Stimulated activated CD8-positive, alpha-beta memory T cell treated with anti-CD3 and anti-CD28 coated beads, Interleukin-2, amount 100 ng/mL, for 1 hour (primary cell): ENCODE measurements at regions not wholly inside any gene's neighbourhood (a gene's known extent, or its start where the extent isn't known, plus 50 kb on each side); places are given as distances from the start of the nearest gene placed in this dataset.

Experiments used
- DNase-seq, 2 donors: peaks; one replicate each; pipeline ENCODE4 v3.0.0-alpha.2; 2020; ENCODE audit warnings: low read depth in 2 of 2

GRCh38 chr1:235027076-235027861, 101.4 kb downstream of the TOMM20 start:
- DNase-seq = no peak

DNA sequence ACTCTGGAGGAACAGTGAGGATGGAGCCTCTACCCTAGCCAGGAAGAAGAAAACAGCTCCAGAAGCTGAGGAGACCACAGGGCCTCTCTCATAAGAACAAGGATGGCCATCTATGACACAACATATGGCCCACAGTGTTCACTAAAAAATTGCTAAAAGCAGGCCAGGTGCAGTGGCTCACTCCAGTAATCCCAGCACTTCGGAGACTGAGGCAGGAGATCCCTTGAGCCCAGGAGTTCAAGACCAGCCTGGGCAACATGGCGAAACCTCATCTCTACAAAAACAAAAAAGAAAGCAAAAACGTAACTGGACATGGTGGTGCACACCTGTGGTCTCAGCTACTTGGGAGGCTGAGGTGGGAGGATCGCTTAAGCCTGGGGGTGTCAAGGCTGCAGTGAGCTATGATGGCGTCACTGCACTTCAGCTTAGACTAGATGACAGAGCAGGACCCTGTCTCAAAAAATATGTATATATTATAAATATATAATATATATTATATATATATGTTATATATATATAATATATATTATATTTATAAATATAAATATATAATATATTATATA, 103.1 kb downstream of the TOMM20 start:
- DNase-seq = no peak

GRCh38 chr1:235024711-235025421, 103.8 kb downstream of the TOMM20 start:
- no peak for DNase-seq

DNA sequence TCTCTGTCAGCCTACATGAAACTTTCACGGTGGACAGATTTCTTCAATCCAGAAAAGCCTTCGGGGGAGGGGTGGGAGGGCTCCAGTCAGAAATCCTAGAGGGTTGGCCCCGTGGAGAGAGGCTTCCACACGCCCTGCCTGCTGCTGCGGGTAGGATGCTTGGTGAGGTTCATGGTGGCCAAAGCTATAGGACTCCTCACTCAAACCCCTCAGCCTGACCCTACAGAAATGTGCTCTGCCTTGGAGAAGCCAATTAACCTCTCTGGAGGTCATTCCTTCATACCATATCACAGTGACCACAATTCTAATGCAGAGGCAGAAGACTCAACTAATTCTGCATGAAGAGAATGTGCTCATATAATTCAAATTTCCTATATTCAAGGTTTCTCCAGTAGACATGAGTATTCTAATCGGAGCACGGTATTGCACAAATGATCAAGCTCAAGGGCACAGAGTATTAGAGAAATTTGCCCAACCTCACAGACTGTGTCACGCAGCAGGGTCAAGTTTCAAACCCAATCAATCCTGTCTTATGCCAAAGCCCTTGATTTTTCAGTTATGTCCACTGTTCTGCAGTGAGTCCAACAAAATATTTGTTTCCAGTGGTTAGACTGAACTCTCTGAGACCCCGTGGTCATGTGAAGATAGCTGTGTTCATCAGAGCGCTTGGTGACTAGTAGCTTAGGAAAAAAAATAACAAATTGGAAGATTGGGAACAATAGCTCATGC, 104.8 kb downstream of the TOMM20 start:
- no peak for DNase-seq

DNA sequence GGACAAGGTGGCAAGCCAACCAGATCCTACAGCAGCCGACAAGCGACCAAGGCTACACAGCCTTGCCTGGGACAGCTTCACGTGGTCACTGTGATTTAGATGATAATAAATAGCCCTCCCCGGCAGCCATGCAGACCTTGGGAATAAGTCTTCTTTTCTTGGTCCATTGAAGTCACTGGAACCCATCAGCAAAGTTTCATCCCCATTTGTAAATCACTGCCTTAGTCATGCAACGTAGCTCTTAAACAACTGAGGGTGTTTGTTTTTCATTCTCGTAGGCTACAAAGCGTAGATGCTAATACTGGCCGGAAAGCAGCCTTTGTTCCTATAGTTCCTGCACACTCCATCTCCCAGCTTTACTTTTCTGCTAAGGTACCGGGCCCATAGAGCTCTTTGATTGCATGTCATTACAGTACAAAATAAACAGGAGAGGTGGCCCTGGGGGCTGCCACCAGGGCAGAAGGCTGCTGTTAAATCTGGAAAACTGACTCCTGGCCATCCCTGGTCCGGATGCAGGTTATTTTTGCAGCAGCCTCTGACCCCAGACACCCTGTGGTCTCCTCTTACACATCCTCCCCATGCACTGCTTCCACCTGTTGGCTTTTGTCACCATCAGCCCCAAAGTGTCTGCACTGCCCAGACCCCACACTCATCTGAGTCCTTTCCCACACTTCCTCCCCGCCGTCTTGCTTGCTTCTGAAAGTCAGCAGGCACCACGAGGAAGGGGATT, 105.5 kb downstream of the TOMM20 start:
- DNase-seq = no peak

- DNase-seq = no peak
Measured at GRCh38 chr1:235022341-235022980, 106.2 kb downstream of the TOMM20 start.

DNA sequence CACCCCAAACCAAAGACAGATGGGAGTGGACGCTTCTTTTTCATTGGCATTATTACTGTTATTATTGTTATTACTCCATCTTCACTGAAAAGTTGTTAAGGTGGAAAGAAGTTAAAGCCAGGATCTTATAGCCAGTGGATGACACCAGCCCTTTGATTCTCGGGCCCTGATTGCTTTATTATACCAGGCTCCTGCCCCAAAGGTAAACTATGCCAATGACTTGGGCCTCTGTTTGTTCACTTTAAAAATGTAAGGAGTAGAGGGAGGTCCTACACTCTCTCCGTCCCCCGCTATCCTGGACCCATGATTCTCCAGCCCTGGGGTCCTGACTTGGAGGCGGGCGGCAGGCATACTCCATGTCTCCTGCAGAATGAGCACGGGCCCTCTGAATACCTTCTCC, 106.8 kb downstream of the TOMM20 start:
- no peak for DNase-seq

- no peak for DNase-seq
Measured at GRCh38 chr1:235021321-235021720, 107.3 kb downstream of the TOMM20 start.

DNA sequence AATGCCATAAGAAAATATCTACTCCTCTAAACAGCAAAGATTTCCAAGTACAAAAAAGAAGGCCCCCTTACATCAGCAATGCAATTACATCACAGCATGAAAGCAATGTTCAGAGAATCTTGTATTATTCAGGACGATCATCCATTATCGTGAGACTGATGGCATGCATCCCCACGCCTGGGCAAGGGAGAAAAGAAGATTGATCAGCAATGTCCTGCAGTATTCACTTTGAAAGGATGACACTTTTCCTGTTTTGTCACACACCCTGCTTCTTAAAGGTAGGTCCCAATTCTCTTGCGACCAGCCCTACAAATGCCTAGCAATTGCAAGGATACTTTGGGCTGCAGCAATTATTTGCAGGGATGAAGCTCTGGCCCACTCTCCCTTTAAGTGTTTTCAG, 108.7 kb downstream of the TOMM20 start:
- no peak for DNase-seq

DNA sequence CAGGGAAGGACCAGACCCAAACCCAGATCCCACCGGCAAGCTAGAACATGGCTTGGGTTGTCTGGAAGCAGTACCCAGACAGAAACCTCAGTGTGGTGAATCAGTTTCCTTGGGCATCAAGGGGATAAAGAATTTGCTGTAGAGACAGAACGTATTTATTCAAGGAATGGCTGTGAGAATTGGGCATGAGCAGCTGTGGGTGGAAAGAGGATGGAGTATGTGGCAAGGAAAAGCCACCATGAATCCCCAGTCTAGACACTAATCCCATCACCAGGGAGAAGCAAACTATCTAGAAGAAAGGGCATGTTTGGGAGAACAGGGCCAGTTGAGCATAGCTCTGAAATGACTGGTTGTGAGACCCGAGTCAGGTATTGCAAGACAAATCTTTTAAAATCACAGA, 109.2 kb downstream of the TOMM20 start:
- DNase-seq = no peak

GRCh38 chr1:235018720-235019444, 109.8 kb downstream of the TOMM20 start:
- DNase-seq = no peak

- no peak for DNase-seq
Measured at GRCh38 chr1:235018161-235018560, 110.5 kb downstream of the TOMM20 start.

GRCh38 chr1:235017719-235018118, 110.9 kb downstream of the TOMM20 start:
- DNase-seq = no peak

GRCh38 chr1:235017191-235017590, 111.4 kb downstream of the TOMM20 start:
- no peak for DNase-seq

DNA sequence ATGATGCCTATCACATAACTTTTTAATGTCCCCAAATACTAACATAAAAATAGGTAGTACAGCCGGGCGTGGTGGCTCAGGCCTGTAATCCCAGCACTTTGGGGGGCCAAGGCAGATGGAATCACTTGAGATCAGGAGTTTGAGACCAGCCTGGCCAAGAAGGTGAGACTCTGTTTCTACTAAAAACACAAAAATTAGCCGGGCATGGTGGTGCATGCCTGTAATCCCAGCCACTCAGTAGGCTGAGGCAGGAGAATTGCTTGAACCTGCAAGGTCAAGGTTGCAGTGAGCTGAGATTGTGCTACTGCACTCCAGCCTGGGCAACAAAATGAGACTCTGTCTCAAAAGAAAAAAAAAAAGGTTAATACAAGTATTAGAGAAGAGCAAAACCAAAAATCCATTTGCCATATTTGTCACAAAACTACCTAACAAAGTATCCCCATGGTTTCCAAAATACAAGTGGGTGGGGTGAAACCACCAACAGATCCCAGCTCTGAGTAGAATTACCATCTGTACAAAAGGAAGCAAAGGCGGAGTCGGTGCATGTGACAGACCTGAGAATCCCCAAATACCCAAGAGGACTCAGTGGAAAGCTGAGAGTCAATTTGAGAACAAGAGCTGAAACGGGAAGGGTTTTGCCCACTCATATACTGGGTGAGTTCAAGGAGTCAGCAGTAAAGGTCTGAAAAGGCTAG, 113.2 kb downstream of the TOMM20 start:
- DNase-seq = no peak

GRCh38 chr1:235014756-235015155, 113.9 kb downstream of the TOMM20 start:
- no peak for DNase-seq

- no peak for DNase-seq
Measured at GRCh38 chr1:235013512-235013911, 115.1 kb downstream of the TOMM20 start.

DNA sequence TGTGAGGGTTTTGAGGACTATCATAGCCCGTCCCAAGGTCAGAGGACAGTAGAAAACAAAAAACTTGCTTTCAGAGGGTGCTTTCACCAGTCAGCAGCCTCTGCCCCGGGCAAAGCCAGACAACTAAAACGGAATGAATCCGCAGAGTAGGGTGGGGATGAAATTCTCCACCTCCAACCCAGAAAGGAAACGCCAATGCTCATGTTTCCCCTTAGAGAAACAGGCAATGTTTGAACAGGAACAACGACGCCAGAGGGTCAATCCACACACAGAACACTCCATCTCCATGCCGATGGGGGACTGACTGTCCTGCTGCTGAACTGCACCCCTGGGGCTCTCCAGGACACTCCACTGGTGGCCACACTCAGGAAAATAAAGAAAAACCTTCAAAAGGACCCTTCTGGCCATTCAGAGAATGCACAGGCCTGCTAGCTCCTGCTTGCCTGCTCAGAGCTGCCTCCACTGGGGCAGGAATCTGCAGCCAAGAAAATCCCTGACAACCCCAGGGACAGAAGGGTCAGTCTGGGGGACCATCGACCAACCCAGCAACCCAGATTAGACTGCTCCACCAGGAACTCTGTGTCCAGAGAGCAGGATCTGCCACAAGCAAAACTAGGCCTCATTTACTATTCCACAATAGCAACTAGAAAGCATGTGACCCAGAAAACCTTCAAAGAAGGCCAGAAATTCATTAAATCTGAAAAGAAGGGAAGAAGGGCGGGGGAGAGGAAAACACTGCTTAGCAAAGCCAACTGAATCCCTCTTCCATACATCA, 116.0 kb downstream of the TOMM20 start:
- DNase-seq = no peak
